DOHH2 (cell line): ENCODE measurements at regions not wholly inside any gene's neighbourhood (a gene's known extent, or its start where the extent isn't known, plus 50 kb on each side); places are given as distances from the start of the nearest gene placed in this dataset.

Source experiments
- H3F3A ChIP-seq: fragments of 200-600 bp; sonication (generic), shearing (Covaris generic); 2 replicates; pipeline ENCODE4 v1.6.0; 2016; ENCODE audit warnings: antibody characterized with exemption, mild to moderate bottlenecking; ENCODE audit not compliant: control insufficient read depth, insufficient read depth
- H3K27ac ChIP-seq: fragments of 200-600 bp; sonication (generic); 2 replicates; pipeline ENCODE4 v1.5.1; 2014; ENCODE audit warnings: low read depth, mild to moderate bottlenecking, low read length, moderate library complexity
- H3K27me3 ChIP-seq: fragments of 200-600 bp; sonication (generic); 2 replicates; pipeline ENCODE4 v1.6.1; 2014; ENCODE audit warnings: mild to moderate bottlenecking, low read length, mixed read lengths; ENCODE audit not compliant: control insufficient read depth
- H3K36me3 ChIP-seq: fragments of 200-600 bp; sonication (generic); 2 replicates; pipeline ENCODE4 v1.6.1; 2014; ENCODE audit warnings: mild to moderate bottlenecking, low read length, moderate library complexity, mixed read lengths; ENCODE audit not compliant: control insufficient read depth
- H3K4me1 ChIP-seq: fragments of 200-600 bp; sonication (generic); 2 replicates; pipeline ENCODE4 v1.6.1; 2014; ENCODE audit warnings: mild to moderate bottlenecking, low read length, mixed read lengths; ENCODE audit not compliant: control insufficient read depth
- H3K4me2 ChIP-seq: fragments of 200-600 bp; sonication (generic); 2 replicates; pipeline ENCODE4 v1.6.0; 2014; ENCODE audit warnings: mild to moderate bottlenecking, low read length, moderate library complexity
- H3K4me3 ChIP-seq: fragments of 200-600 bp; sonication (generic); 2 replicates; pipeline ENCODE4 v1.5.1; 2014; ENCODE audit warnings: mild to moderate bottlenecking, low read length, mixed read lengths
- H3K79me2 ChIP-seq: fragments of 200-600 bp; sonication (generic); 2 replicates; pipeline ENCODE4 v1.6.1; 2014; ENCODE audit warnings: mild to moderate bottlenecking, low read length, mixed read lengths; ENCODE audit not compliant: control insufficient read depth
- H3K9me2 ChIP-seq: fragments of 200-600 bp; sonication (generic); replicated peaks from 2 replicates; pipeline ENCODE4 v1.6.1; 2014; ENCODE audit warnings: mild to moderate bottlenecking, low read length, mixed read lengths; ENCODE audit not compliant: control insufficient read depth
- H3K9me3 ChIP-seq: fragments of 200-600 bp; sonication (generic); 2 replicates; pipeline ENCODE4 v1.6.1; 2014; ENCODE audit warnings: antibody characterized with exemption, low read length, mixed read lengths; ENCODE audit not compliant: control insufficient read depth, insufficient read depth
- H4K20me1 ChIP-seq: fragments of 200-600 bp; sonication (generic); 2 replicates; pipeline ENCODE4 v1.6.0; 2014; ENCODE audit warnings: low read depth, mild to moderate bottlenecking, antibody characterized with exemption, low read length, moderate library complexity; ENCODE audit not compliant: control insufficient read depth, insufficient read depth
- EZH2phosphoT487 ChIP-seq: fragments of 200-600 bp; sonication (generic); IDR thresholded peaks from 2 replicates; pipeline ENCODE4 v1.6.1; 2017; ENCODE audit warnings: borderline replicate concordance, mild to moderate bottlenecking, antibody characterized with exemption, low read length, moderate library complexity, mixed read lengths
- TF ChIP-seq, protein P1 (sequence below): fragments of 200-600 bp; sonication (generic); IDR thresholded peaks from one replicate; pipeline ENCODE4 v1.5.1; 2014; ENCODE audit warnings: antibody characterized with exemption, mild to moderate bottlenecking, low read depth, low read length; ENCODE audit not compliant: poor library complexity, severe bottlenecking

DNA sequence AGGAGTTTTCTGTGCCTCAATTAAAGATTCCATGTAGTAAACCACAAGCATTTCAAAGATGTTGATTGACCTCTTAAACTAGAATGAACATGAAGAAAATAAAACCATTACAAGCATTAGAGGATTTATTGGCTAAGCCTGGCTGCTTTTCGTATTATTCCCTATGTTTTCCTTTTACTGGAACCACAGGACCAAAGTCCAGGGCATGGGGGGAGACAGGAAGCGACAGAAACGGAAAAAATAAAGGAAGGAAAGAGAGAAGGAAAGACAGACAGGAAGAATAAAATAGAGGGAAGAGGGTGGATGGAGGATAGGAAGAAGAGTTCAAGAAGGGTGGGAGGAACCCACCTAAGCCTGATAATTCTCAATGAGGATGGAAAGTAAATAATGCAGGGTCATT lies 169.9 kb downstream of the SHQ1 start:
- no peak overlapping the region for H3K4me2 ChIP-seq
- no peak overlapping the region for H3K27ac ChIP-seq
- H3K9me3 ChIP-seq, result no peaks in the 10 kb centered on the region
- peaks cover 40% of the 10 kb centered on the region for H3K27me3 ChIP-seq
- no peaks in the 10 kb centered on the region for H3K36me3 ChIP-seq
- no peak for TF ChIP-seq EZH2phosphoT487
- TF ChIP-seq, protein P1, sequence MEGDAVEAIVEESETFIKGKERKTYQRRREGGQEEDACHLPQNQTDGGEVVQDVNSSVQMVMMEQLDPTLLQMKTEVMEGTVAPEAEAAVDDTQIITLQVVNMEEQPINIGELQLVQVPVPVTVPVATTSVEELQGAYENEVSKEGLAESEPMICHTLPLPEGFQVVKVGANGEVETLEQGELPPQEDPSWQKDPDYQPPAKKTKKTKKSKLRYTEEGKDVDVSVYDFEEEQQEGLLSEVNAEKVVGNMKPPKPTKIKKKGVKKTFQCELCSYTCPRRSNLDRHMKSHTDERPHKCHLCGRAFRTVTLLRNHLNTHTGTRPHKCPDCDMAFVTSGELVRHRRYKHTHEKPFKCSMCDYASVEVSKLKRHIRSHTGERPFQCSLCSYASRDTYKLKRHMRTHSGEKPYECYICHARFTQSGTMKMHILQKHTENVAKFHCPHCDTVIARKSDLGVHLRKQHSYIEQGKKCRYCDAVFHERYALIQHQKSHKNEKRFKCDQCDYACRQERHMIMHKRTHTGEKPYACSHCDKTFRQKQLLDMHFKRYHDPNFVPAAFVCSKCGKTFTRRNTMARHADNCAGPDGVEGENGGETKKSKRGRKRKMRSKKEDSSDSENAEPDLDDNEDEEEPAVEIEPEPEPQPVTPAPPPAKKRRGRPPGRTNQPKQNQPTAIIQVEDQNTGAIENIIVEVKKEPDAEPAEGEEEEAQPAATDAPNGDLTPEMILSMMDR, result no peak
- peaks cover 11% of the 10 kb centered on the region for H3K4me1 ChIP-seq
- no peaks in the 10 kb centered on the region for H3K9me2 ChIP-seq
- no peak overlapping the region for H3K4me3 ChIP-seq
- H3K79me2 ChIP-seq, result no peaks in the 10 kb centered on the region
- no peaks in the 10 kb centered on the region for H3F3A ChIP-seq
- H4K20me1 ChIP-seq, result no peaks in the 10 kb centered on the region

DNA sequence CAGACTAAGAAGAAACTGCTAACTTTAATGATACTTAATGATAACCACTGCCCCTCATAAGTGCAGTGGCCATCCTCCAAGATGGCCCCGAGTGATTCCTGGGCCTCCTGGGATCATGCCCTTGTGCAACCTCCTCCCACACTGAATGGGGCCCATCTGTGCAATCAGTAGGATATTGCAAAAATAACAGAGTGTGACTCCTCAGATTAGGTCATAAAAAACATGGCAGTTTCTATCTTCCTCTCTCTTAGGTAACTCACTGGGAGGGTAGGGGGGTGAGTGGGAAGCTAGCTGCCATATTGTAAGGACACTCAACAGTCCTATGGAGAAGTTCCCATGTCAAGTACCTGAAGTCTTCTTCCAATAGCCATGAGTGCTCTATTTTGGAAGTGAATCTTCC lies 173.0 kb downstream of the SHQ1 start:
- Histone ChIP-seq H3K4me2 (no peak overlapping the region), H3K79me2 (no peaks in the 10 kb centered on the region), H3K4me3 (no peak overlapping the region), H3K36me3 (no peaks in the 10 kb centered on the region), H3K27me3 (peaks cover 19% of the 10 kb centered on the region), H3K9me3 (no peaks in the 10 kb centered on the region), H3K4me1 (peaks cover 11% of the 10 kb centered on the region), H3K9me2 (no peaks in the 10 kb centered on the region), H4K20me1 (no peaks in the 10 kb centered on the region), H3F3A (no peaks in the 10 kb centered on the region), H3K27ac (no peak overlapping the region)
- TF ChIP-seq EZH2phosphoT487, result no peak
- TF ChIP-seq, protein P1, result no peak

DNA sequence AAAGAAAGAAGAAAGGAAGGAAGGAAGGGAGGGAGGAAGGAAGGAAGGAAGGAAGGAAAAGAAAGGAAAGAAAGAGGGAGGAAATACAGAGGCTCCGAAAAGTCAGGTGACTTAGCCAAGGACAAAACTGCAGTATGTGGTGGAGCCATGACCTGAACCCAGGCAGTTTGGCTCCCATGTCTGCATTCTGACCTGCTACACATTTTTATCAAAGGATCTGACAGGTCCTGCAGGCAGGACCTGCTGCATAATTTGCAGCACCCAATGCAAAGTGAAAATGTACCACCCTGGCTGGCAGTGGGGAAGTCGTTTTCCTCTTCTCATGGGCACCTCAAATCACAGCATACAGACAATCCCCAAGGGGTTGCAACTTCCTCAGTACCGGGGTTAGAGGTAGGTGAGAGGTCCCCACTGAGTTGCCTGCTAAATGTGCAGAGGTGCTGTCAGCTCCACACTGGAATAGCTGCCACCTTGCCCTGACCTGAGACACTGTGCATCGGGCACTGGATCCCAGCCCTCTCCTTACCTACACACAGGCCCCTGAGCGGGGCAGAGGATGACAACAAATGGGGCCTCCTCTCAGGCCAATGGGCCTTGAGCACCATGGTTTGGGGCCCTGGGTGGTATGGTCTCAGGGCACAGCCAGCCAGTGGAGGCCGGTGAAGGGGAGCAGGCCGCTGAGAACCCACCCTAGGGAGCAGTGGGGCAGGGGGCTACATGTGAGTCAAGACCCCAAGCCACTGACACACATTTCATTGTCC lies 175.1 kb downstream of the SHQ1 start:
- TF ChIP-seq, protein P1, result no peak
- TF ChIP-seq EZH2phosphoT487, result no peak
- no peaks in the 10 kb centered on the region for H3K36me3 ChIP-seq
- no peak overlapping the region; the same call in 1 of the 2 replicates for H3K4me2 ChIP-seq
- H3K79me2 ChIP-seq, result no peaks in the 10 kb centered on the region
- H3K27ac ChIP-seq, result no peak overlapping the region
- no peaks in the 10 kb centered on the region for H3K9me3 ChIP-seq
- peaks cover 11% of the 10 kb centered on the region for H3K4me1 ChIP-seq
- no peaks in the 10 kb centered on the region for H3K9me2 ChIP-seq
- H3K27me3 ChIP-seq, result no peaks in the 10 kb centered on the region; the same call in 1 of the 2 replicates
- no peaks in the 10 kb centered on the region for H3F3A ChIP-seq
- no peak overlapping the region for H3K4me3 ChIP-seq
- H4K20me1 ChIP-seq, result no peaks in the 10 kb centered on the region
